HG03432 (cell line): ENCODE measurements at regions not wholly inside any gene's neighbourhood (a gene's known extent, or its start where the extent isn't known, plus 50 kb on each side); places are given as distances from the start of the nearest gene placed in this dataset.
"Not testable (repeated sequence)": the region's sequence is repeated elsewhere in the genome, so short reads cannot be mapped to it uniquely, and the experiment has no call there.

ENCODE experiments used
- ATAC-seq: cut with Tn5 transposase; IDR thresholded peaks from one replicate; pipeline ENCODE4 v1.9.1; 2021; ENCODE audit warnings: mild to moderate bottlenecking, moderate library complexity; ENCODE audit not compliant: unreplicated experiment

DNA sequence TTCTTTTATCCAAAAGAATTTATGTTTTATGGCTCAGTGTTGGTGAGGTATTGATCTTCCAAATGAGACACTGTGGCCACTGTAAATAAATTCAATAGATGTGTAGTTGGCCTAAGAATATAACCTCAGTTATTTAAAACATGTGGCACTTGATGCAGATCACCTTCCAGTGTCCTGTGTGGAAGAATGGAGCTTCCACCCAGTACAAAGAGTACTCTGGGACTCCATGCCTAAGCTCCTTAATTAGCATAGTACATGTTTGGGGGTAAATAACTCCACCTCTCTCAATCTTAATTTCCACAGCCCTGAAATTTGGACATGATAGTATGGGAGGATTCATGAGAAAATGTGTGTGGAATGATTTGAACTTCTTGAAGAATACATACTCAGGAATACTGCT is 105.7 kb downstream of the SPDYE17 start:
- ATAC-seq, result not testable (repeated sequence)

DNA sequence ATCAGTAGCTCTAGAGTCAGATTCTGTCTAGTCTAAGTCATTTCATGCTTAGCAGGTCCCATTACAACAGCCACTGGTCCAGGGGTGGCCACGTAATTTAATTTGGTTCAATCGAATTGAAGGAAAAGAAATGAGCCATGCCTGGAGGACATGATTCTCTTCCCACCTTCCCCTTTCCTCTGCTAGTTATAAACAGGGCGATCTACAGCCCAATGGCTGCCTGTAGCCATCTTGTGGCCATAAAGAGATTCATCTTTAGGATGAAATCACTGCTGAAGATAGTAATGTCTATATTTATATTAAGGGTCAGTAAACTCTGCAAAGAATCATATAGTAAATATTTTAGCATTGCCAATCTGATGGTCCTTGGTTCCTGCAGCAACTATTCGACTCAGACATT is 107.4 kb downstream of the SPDYE17 start:
- ATAC-seq, result not testable (repeated sequence)

DNA sequence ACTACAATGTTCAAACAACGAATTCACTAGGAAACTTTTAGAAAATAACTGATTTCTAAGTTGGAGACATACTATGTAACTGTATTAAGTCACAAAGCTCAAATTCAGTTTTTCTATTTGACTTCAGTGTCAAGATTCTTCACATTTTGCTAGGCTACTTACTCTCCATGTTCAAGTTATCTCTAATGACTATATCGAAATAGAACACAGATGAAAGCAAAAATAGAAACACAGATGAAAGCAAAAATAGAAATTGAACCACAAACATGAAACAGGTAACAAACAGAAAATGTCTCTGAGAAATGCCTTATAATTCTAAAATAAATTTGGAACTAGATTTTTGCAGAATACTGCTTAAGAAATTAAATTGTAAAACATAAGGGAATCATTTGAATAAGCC is 113.5 kb downstream of the SPDYE17 start:
- ATAC-seq, result not testable (repeated sequence)

DNA sequence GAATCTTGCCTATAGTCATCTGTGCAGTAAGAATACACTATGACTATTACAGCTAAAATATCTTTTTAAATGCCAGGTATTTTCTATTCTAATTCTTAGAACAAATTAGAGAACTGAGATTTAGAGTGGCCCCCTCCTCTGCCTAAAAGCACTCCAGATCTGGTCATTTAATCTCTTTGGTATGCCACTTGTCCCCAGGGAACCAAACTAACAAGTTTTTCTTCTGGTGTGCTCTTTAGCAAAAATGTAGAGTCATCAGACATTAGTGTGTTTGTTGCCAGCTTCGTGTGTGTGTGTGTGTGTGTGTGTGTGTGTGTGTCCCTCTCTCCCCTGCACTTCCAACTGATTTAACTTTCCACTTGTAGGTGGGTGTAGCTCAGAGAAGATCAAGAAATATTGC is 117.8 kb downstream of the SPDYE17 start:
- ATAC-seq, result peak; percentile 66

DNA sequence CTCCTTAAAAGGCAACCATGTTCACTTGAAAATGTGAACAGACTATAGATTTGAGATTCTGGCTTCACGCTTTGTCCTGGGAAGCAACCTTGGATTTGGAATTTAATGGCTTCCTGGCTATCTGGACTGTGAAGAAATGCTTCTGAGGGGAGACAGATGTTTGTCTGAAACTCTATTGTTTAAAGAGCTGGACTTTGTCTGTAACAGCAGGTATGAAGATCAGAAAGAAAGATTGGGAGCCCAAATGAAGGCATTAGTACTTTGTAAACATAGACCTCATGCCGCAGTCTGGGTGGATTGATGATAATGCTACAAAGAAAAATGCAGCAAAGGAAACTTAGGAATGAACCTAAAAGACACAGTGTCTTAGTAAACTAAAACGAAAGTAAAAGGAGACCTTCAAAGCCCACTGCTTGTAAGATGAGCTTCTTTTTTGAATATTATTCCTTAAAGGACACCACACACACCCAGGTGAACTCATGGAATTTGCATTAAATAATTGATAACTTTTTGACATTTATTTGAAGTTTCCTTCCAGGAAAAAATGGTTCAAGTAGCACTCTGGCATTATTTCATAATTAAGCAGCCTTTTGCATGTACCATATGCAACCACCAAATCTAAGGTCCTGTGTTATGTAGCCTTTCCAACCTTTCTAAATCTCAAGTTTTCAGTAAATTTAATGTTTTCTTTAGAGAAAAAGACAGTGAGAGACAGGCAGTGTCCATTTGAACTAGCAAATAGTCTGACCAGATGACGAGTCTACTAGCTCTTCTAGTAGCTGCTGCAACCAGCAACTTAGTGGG is 119.9 kb downstream of the SPDYE17 start:
- ATAC-seq, result not testable (repeated sequence)

DNA sequence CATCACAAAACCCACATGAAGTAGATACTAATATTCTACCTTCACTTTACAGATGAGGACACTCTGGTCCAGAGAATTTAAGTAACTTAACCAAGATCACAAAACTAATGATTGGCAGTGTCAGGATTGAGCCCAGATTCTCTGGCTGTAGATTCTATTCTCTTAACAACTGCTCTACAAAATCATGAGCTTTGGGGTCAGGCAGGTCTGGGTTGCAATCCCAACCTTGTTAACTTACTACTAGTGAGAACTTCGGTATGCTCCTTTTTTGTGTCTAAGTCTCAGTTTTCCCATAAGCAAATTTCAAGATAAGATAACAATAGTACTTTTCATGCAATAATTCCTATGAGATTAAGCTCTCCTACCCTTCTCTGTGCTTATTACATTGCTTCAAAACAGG is 127.5 kb downstream of the SPDYE17 start:
- not testable (repeated sequence) for ATAC-seq

DNA sequence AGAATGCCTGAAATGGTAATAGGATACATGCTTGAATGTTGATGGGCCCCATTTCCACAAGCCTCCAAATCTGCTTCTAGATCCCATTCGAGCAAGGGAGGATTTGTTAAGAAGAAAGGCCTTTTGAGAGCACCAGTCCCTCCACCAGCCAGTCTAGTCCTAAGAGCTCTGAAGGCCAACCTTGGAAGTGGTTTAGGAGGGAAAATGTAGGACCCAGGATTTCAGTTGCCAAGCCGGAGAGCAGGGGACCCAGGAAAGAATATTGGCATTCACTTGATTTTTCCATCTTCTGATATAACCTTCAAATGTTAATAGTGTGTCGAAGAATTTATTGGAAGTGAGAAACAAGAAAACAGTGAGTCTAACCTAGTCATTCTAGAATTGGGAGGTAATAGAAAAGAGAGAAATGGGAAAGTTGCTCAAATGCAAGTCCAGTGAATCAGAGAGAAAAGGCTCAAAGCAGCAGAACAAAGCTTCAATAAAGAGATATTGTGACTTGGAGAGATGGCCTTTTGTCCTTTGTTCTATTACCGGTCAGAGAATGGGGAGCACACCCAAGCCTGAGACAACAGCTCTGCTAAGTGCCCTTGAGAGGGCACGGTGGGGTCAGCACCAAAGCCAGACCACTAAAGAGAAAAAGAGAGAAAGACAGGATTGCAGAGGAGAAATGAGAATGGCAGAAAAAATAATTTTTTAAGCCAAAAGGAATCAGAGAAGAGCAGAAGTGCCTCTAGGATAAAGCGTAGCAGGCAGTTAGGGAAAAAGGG is 130.0 kb downstream of the SPDYE17 start:
- ATAC-seq, result not testable (repeated sequence)

DNA sequence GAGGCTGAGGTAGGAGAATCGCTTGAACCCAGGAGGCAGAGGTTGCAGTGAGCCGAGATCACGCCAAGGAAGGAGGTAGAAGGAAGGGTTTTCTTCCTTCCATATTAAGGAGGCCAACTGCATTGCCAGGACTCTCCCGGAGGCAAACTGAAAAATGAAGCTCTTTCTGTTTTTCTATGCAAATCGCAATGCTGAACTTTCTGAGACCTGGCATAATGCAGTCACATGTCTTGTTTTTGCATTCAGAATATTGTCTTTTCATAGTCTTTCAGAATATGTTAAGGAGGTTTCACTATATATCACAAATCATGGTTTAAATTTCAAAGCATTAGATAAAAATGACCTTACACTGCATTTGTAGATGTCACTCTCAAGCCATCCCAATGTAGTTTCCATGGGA is 133.4 kb downstream of the SPDYE17 start:
- not testable (repeated sequence) for ATAC-seq

DNA sequence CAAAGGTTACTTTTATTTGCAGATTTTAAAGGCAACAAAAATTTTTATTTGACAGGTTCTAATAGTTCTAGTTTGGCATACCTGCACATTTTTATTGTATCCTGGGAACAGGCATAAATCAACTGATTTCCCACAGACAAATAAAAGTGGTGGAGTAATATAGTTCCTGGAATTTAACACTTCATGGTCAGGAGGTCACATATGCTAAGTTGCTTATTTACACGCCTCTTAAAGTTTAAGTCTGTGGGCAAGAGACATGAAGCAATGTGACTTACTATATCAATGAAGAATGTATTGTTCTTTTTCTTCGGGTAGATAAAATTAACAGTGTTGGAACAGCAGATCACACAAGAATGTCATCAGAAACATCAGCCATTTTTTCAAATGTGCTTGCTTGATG is 135.2 kb downstream of the SPDYE17 start:
- not testable (repeated sequence) for ATAC-seq

DNA sequence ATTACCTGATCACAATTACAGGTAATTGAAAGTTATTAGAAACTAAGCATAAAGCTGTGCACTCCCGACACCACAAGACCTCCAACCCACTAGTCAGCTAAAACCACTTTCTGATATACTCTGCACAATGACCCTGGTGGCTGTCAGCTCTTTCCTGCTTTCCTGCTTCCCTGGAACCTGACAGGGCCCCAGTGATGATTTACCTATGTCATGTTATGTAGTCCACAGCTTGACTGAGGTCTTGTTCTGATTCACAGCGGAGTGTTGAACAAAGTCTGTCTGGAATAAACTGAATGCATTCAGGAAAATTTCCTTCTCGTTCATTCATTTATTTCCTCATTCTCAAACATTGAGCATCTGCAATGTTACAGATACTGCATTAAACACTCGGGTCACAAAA is 136.5 kb downstream of the SPDYE17 start:
- ATAC-seq, result not testable (repeated sequence)

DNA sequence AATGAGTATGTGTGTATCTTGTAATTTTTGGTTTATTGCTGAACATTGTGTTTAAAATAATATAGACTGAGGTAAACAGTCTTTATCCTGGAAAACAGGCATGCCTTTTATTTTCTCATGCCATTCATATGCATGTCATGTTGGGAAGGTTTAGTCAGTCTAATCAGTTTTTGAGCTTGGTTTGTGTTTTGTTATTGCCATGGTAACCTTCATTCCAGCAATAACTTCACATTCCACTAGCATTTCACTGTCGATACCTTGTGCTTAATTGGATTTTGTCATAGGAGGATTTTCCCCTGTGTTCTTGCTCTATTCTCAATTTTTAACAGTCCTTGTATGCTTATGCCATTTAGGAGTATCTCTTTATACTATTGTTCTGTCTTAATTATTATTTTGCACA is 140.4 kb downstream of the SPDYE17 start:
- ATAC-seq, result not testable (repeated sequence)

DNA sequence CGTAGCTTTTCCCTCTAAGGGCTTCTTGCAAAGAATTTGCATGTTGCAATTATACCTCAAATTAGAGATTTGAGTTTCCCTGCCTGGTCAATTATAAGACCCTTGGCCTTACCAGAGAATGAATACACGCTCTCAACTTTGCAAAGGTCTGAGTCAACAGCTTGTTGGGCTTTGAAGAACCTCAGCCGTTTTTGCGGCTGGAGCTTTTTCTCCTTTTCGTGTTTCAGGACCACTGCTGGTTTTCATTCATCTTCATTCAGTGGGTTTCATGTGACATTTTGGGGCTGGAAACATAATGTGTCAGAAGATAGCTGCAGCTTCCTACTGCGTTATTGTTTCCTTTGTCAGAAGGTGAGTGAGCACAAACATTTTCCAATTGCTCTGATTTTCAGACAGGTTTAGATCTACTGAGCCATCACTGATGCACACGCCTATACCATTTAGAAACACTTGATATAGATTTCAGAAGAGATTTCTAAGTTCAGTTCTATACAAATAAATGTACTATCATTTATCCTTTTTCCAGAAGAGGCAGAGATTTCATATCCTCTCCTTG is 152.3 kb downstream of the SPDYE17 start:
- not testable (repeated sequence) for ATAC-seq

DNA sequence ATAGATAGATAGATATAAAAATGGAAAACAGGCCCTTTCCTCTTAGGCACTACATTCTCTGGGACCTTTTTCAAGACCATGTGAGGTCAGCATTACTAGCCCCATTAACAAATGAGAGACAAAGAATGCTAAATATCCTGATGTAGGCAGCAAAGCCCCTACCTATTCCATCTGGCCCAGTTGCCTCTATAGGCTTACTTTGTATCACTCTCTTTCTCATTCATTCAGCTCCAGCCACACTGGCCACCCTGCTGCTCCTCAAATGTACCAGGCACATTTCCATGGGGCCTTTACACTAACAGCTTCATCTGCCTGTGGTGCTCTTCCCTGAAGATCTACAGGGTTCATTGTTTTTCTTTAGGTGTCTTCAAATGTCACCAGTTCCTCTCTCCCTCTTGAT is 156.4 kb downstream of the SPDYE17 start:
- ATAC-seq, result not testable (repeated sequence)

DNA sequence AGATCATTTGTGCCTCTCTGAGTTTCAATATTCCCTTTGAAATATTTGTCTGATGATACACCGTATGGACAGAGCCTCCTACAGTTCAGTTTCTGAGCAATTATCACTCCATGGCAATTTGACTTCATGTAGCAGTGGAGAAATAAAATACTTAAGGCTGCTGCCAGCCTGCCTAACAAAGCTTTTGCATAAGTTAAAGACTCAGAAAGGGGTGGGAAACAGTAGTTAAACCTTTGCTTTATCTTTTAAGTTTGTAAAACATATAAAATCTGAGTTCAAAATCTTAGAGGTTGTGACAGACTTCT is 161.7 kb downstream of the SPDYE17 start:
- not testable (repeated sequence) for ATAC-seq

DNA sequence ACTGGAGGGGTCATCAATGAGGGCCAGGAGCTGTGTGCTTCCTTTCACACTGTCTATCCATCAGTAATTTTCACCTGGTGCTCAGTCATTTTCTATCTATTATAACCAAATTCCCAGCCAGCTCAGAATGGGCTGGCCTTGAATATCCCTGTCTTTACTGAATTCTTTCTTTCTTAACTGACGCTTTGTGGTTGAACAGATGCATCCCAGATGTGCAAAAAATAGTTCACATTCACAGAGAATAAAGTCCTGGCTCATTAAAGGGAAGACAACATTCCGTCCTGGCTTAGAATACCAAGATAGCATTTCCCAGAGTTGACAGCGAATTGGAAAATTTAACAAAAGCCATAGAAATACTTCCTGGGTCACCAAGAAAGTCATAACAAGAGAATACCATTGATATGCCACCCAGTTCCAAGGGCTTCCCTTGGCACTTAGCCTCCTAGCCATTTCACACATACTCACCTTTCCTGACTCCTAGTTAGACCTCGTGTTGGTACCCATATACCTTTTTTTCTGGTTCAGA is 164.7 kb downstream of the SPDYE17 start:
- not testable (repeated sequence) for ATAC-seq

DNA sequence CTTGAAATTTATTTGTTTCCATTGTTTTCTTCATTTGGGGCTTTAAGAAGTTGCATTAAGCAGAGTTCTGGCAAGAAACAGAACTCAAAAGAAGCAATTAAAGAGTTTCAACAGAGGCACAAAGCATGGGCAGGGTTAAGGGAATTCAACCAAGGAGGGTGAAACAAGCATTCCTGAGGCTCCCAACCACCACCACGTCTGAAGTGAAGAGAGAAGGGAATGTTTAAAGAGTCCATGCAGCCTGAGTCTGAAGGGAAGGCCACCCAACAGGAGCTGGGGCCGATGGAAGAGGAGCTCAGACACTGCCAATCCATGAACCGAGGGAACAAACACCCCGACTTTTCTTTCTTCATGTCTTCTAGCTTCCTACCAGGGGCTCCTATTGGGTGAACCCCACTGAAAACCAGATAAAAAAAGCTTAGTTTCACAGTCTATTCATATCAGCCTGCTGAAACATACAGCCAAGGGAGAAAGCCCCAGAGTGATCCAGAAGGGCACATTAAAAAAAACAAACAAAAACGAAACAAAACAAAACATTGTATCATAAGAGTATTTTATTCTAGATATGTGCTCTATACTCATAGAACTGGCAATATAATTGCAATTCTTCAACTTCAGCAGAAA is 168.9 kb downstream of the SPDYE17 start:
- ATAC-seq, result peak; percentile 58

DNA sequence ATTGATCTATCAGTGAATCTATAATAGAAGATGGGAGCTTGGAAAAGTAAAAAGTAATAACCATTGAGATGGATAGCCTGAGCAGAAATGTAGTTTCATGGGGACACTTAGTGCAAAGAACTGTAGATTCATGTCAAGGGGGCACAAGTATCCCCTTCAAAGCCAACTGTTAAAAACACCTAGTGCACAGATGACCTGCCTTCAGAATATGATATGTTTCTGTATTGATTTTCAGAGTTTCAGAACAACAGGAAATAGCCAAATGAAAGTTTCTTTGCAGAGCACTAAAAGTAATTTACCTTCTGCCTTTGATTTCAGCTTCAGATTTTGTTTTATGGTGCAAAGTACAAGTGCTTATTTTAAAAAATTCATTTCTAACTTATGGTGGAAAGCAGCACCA is 169.9 kb downstream of the SPDYE17 start:
- ATAC-seq, result peak; percentile 44

DNA sequence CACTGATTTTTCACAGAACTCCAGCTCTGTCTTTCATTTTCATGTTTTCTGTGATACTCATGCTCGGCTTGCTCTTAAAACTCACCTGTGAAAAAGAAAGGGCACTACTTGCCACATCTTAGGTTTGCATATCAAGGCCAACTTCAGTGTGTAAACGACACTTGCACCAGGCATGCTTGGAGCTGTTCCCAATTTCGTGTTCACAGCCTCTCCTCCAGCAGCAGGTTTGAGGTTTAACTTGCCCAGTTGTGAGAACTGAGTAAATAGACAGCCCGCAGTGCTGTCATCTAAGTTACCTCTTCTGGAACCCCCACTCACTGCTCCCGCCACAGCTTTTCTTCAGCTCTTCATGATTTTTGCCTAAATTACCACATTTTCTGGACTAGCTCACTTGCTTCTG is 172.2 kb downstream of the SPDYE17 start:
- not testable (repeated sequence) for ATAC-seq

DNA sequence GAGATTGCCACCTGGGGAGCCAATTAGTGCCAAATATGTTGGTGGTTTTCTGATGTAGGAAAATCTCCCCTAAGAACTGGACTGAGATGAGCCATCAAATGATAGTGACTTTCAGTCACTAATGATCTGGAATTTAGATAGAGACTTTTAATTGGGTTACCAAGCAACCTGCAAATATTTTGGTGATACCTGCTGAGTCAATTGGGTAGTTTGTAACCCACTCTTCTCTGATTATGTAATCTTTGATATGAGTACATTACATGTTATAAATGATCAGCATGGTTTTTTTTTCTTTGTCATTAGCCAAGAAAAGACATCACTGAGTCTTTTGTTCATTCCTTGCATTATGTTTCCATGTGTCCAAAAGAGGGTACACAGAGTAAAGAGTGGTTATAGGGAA is 177.5 kb downstream of the SPDYE17 start:
- ATAC-seq, result not testable (repeated sequence)

DNA sequence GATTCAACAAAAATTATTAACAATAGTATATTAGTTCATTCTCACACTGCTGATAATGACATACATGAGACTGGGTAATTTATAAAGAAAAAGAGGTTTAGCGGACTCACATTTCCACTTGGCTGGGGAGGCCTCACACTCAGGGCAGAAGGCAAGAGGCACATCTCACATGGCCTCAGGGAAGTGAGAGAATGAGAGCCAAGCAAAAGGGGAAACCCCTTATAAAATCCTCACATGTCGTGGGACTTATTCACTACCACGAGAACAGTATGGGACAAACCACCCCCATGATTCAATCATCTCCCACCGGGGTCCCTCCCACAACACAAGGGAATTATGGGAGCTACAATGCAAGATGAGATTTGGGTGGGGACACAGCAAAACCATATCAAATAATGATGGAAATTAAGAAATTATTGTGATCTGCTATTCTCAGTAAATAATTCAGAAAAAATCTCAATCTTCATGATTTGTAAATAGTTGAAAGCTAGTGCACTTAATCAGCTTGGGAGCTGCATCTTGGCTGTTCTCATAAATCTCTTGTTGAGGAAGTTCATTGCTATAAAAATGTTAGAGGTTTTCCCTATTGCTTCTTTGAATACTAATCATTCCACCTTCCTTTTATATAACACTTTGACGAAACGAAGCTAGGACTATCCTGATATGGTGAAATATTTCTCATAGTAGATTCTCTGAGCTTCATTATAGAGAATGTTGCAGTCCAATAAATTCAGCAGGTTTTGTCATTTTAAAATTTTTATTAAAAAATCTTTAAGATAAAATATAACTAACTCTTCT is 179.2 kb downstream of the SPDYE17 start:
- ATAC-seq, result not testable (repeated sequence)
